ENCODE measurements at regions not wholly inside any gene's neighbourhood (a gene's known extent, or its start where the extent isn't known, plus 50 kb on each side); places are given as distances from the start of the nearest gene placed in this dataset.

- no peak for FAIRE-seq
- dilution Hi-C loops (cut with MboI; ENCODE audit: extremely low pct_ligation_motif_present, low sequenced_read_pairs) = no loop called here
- H3K27me3 ChIP-seq (ENCODE audit: control insufficient read depth, extremely low read depth, insufficient read depth, low read length) = no peaks in the 10 kb centered on the region
Observed at GRCh38 chr20:12467758-12468157, 541.0 kb upstream of the SPTLC3 start.

GRCh38 chr20:12482661-12483060, 526.1 kb upstream of the SPTLC3 start:
- Histone ChIP-seq H2AFZ (ENCODE audit: control insufficient read depth, low read length) (no peak overlapping the region), H3K4me2 (ENCODE audit: control insufficient read depth, extremely low read depth, insufficient read depth, low read depth, low read length) (no peak overlapping the region), H4K20me1 (ENCODE audit: control insufficient read depth, extremely low read depth, insufficient read depth, low read length) (no peaks in the 10 kb centered on the region), H3K9me1 (ENCODE audit: control insufficient read depth, extremely low read depth, insufficient read depth, low read length) (no peaks in the 10 kb centered on the region), H3K27me3 (ENCODE audit: control insufficient read depth, extremely low read depth, insufficient read depth, low read length) (no peaks in the 10 kb centered on the region), H3K9ac (ENCODE audit: control insufficient read depth, extremely low read depth, insufficient read depth, low read length) (no peak overlapping the region), H3K9me3 (ENCODE audit: control insufficient read depth, low read depth, low read length) (no peaks in the 10 kb centered on the region), H3K27ac (ENCODE audit: control insufficient read depth, insufficient read depth, low read length) (no peak overlapping the region), H3K36me3 (ENCODE audit: control insufficient read depth in 2 of 2, extremely low read depth in 1 of 2, insufficient read depth in 2 of 2, low read length in 2 of 2) (no peaks in the 10 kb centered on the region), H3K4me3 (ENCODE audit: control insufficient read depth in 2 of 3, extremely low read depth in 1 of 3, insufficient read depth in 2 of 3, low read depth in 1 of 3, low read length in 3 of 3) (no peak overlapping the region), H3K79me2 (ENCODE audit: control insufficient read depth, insufficient read depth, low read length) (no peaks in the 10 kb centered on the region), H3K4me1 (ENCODE audit: control insufficient read depth, extremely low read depth, insufficient read depth, low read length) (no peaks in the 10 kb centered on the region)
- dilution Hi-C loops (cut with MboI; ENCODE audit: extremely low pct_ligation_motif_present, low sequenced_read_pairs) = no loop called here
- FAIRE-seq (no peak), DNase-seq (ENCODE audit: low read depth, low spot score) (no peak)
- TF ChIP-seq CTCF (optimal IDR thresholded peaks at IDR 0.05 in 1 of 3, IDR thresholded peaks at IDR 0.05 in 1 of 3, conservative IDR thresholded peaks at IDR 0.05 in 1 of 3; ENCODE audit: extremely low read depth in 1 of 3, insufficient read depth in 2 of 3, low read length in 3 of 3) (no peak), EZH2 (IDR thresholded peaks at IDR 0.05; ENCODE audit: low read length) (no peak)

More at GRCh38 chr20:12467758-12468157, 541.0 kb upstream of the SPTLC3 start:
- H3K9ac ChIP-seq (ENCODE audit: control insufficient read depth, extremely low read depth, insufficient read depth, low read length) = no peak overlapping the region
- no peak overlapping the region for H3K4me2 ChIP-seq (ENCODE audit: control insufficient read depth, extremely low read depth, insufficient read depth, low read depth, low read length)
- no peaks in the 10 kb centered on the region for H3K9me1 ChIP-seq (ENCODE audit: control insufficient read depth, extremely low read depth, insufficient read depth, low read length)
- no peak overlapping the region for H2AFZ ChIP-seq (ENCODE audit: control insufficient read depth, low read length)
- no peak for TF ChIP-seq CTCF (optimal IDR thresholded peaks at IDR 0.05 in 1 of 3, IDR thresholded peaks at IDR 0.05 in 1 of 3, conservative IDR thresholded peaks at IDR 0.05 in 1 of 3; ENCODE audit: extremely low read depth in 1 of 3, insufficient read depth in 2 of 3, low read length in 3 of 3)
- no peak for TF ChIP-seq EZH2 (IDR thresholded peaks at IDR 0.05; ENCODE audit: low read length)
- H3K36me3 ChIP-seq (ENCODE audit: control insufficient read depth in 2 of 2, extremely low read depth in 1 of 2, insufficient read depth in 2 of 2, low read length in 2 of 2) = no peaks in the 10 kb centered on the region
- no peak overlapping the region for H3K27ac ChIP-seq (ENCODE audit: control insufficient read depth, insufficient read depth, low read length)
- no peaks in the 10 kb centered on the region for H3K79me2 ChIP-seq (ENCODE audit: control insufficient read depth, insufficient read depth, low read length)
- no peak for DNase-seq (ENCODE audit: low read depth, low spot score)
- H3K4me3 ChIP-seq (ENCODE audit: control insufficient read depth in 2 of 3, extremely low read depth in 1 of 3, insufficient read depth in 2 of 3, low read depth in 1 of 3, low read length in 3 of 3) = no peak overlapping the region
- H3K4me1 ChIP-seq (ENCODE audit: control insufficient read depth, extremely low read depth, insufficient read depth, low read length) = no peaks in the 10 kb centered on the region
- H4K20me1 ChIP-seq (ENCODE audit: control insufficient read depth, extremely low read depth, insufficient read depth, low read length) = no peaks in the 10 kb centered on the region
- H3K9me3 ChIP-seq (ENCODE audit: control insufficient read depth, low read depth, low read length) = no peaks in the 10 kb centered on the region
